ENCODE measurements at regions not wholly inside any gene's neighbourhood (a gene's known extent, or its start where the extent isn't known, plus 50 kb on each side); places are given as distances from the start of the nearest gene placed in this dataset.
"Not testable (repeated sequence)": the region's sequence is repeated elsewhere in the genome, so short reads cannot be mapped to it uniquely, and the experiment has no call there.

DNA sequence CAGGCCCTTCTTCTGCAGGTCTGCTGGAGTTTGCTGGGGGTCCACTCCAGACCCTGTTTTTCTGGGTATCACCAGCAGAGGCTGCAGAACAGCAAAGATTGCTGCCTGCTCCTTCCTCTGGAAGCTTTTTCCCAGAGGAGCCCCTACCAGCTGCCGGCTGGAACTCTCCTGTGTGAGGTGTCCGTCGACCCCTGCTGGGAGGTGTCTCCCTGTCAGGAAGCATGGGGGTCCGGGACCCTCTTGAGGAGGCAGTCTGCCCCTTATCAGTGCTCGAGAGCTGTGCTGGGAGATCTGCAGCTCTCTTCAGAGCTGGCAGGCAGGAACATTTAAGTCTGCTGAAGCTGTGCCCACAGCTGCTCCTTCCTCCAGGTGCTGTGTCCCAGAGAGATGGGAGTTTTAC, 1622.8 kb downstream of the KHDRBS2 start:
- DNase-seq: not testable (repeated sequence)

DNA sequence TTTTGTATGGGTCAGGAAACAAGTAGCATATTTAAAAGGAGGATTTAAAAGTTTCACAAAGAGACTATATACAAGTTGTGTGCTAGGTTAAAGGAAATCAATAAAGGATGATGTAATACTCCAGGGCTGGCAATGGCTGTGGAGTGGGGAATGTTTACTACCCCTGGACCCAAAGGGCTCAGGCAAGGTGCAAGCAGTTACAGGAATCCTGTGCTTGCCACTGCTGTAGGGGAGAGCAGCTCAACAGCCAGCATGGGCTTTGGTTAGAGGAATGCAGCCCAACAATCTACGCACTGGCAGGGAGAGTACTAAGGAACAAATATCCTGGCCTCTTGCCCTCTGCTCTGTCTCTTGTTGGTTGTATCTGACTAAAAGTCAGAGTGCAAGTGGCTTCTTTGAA, 1642.2 kb downstream of the KHDRBS2 start:
- DNase-seq: no peak

DNA sequence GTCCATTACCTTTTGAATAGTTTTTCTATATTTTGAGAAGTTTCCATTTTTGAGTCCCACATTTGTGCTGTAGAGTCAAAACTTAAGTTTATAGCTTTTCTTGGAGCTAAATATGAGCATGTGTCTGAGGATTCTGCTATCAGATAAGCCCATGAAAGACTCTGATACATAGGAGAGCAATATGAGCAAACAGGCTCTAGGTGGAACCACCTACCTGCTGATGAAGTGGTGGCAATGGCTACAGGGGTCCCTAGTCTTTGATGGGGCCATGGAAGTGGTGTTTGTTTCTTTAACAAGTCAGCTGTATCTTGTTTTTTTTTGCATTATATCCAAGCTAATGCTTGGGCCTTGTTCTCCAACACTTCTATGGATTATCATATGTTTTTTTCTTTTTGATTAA, 1646.8 kb downstream of the KHDRBS2 start:
- DNase-seq: not testable (repeated sequence)
